GM04503 (cell line): ENCODE measurements at regions not wholly inside any gene's neighbourhood (a gene's known extent, or its start where the extent isn't known, plus 50 kb on each side); places are given as distances from the start of the nearest gene placed in this dataset.

ENCODE experiments used
- DNase-seq: peaks from one replicate; pipeline ENCODE4 v3.0.0-alpha.2; 2012; ENCODE audit warnings: low read depth

DNA sequence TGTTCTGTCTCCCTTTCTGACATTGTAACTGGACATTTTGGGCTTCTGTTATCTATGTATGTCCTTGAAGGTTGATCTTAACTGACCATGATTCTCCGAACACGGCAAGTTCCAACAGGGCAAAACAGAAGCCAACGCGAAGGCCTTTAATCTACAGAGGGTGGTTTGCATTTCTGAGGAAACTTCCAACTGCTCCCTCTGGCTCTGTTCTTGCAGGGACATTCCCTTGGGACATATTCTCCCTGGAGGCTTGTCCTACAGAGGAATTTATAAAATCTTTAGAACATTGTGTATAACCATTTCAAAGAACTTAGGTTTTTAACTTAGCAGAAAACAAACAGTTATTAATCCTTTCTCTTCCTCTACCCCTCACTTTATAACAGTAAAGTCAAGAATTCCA is 189.0 kb upstream of the CDYL start:
- no peak for DNase-seq

DNA sequence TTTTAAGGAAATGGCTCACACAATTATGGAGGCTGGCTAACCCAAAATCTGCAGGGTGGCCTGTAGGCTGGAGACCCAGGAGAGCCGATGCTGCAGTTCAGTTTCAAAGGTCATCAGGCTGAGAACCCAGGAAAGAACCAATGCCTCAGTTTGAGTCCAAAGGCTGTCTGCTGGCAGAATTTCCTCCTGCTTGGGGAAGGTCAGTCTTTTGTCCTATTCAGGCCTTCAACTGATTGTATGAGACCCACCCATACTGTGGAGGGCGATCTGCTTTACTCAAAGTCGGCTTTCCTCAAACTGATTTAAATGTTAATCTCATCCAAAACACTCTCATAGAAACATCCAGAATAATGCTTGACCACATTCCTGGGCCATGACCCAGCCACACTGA is 189.7 kb upstream of the CDYL start:
- no peak for DNase-seq

GRCh38 chr6:4585682-4586468 is 190.3 kb upstream of the CDYL start:
- DNase-seq, result no peak

GRCh38 chr6:4584801-4585200 is 191.4 kb upstream of the CDYL start:
- no peak for DNase-seq

GRCh38 chr6:4582506-4583417 is 193.4 kb upstream of the CDYL start:
- DNase-seq, result peak; percentile 68

- DNase-seq, result peak; percentile 92
Observed at GRCh38 chr6:4581468-4582385, 194.5 kb upstream of the CDYL start.

- no peak for DNase-seq
Observed at GRCh38 chr6:4580361-4580760, 195.8 kb upstream of the CDYL start.

- DNase-seq, result peak; percentile 95
Observed at GRCh38 chr6:4577406-4577805, 198.8 kb upstream of the CDYL start.

DNA sequence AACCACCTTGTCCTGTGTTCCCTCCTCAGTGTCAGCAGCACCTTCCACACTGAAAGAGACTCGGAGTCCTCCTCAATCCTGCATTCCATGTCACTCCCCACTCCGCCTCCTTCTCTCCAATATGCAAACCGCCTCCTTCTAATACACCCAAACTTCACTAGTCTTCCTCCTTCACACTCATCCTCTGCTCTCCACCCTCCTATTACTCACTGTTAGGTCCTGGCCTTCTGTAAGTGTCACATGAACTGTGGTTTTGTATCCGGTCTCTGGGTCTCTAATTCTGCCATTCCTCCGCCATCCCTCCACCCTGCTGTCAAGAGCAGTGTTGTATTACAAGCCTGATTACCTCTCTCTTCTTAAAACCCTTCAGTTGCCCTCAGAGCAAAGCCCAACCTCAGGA is 200.5 kb upstream of the CDYL start:
- DNase-seq, result no peak

DNA sequence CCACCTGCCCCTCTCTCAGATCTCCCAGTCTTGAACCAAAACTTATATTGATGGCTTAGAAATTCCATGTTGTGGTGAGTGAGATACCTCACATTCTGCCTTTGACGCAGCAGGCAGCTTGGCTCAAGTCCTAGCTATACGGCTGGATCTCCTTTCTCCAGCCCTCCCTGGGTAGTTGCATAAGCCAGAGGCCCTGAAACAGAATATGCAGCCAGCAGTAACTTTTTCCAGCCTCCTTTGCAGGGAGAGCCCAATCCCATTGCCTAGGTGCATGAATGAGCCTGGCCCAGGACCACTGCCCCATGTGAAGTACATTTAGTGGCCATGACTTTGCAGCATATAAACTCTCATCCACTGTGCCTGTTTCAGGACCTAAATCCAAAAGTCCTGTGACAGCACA is 202.2 kb upstream of the CDYL start:
- DNase-seq, result no peak

- no peak for DNase-seq
Observed at GRCh38 chr6:4571011-4571410, 205.2 kb upstream of the CDYL start.

- DNase-seq, result no peak
Observed at GRCh38 chr6:4568138-4568537, 208.1 kb upstream of the CDYL start.

- DNase-seq, result peak; percentile 30
Observed at GRCh38 chr6:4567141-4567540, 209.1 kb upstream of the CDYL start.

DNA sequence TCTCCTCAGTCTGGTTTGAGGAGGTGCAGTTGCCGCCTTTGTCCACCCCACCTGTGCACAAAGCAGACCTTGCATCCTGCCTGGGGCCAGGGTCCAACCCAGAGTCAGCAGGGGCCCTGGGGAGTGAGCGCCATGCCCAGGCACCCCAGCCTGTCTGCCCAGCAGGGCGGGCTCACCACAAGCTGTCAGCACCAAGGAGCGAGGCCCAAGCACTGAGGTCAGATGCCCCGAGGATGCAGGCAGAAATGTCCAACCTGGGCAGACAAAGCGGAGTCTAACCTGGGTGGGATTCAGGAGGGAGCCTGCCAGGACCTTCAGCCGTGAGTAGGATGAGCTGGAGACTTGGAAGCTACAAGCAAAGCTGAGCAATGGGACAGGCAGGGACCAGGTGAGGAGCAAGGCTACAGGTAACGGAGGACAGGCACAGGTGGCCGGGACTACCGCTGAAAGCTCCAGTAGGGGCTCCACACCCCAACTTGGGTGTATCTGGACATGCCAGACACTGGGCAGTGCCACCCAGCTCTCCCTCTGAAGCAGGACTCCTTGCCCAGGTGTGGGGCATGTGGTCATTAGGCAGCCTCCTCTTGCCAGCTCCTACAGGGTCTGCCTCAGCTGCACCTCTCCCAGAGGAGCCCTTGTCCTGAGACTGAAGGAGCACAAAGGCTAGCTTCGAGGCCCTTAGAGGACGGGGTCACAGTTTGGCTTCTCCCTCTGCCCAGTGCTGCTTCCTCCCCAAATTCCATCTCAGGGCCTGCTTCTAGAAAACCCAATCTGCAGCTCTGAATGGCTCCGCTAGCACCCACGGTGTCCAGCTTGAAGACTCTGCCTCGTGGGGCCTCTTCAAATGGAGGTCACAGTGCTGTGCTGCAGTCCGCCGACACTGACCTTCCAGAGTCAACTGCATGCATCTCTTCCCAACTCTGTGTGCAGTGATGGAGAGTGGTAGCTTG is 210.6 kb upstream of the CDYL start:
- no peak for DNase-seq

GRCh38 chr6:4564801-4565271 is 211.4 kb upstream of the CDYL start:
- no peak for DNase-seq

GRCh38 chr6:4563877-4564276 is 212.3 kb upstream of the CDYL start:
- no peak for DNase-seq

- no peak for DNase-seq
Observed at GRCh38 chr6:4563156-4563555, 213.0 kb upstream of the CDYL start.

- no peak for DNase-seq
Observed at GRCh38 chr6:4561773-4562400, 214.3 kb upstream of the CDYL start.

- no peak for DNase-seq
Observed at GRCh38 chr6:4561078-4561435, 215.1 kb upstream of the CDYL start.
